AG04450 (cell line): ENCODE measurements at regions not wholly inside any gene's neighbourhood (a gene's known extent, or its start where the extent isn't known, plus 50 kb on each side); places are given as distances from the start of the nearest gene placed in this dataset.

ENCODE experiments used
- CTCF ChIA-PET: fragments of 300-600, 350-600 bp; formaldehyde crosslinking; extraction: SDS; loops from one replicate; lab custom pipeline; 2022; ENCODE audit warnings: antibody characterized with exemption, inconsistent platforms; lab: Charles Lee
- POLR2A ChIA-PET: fragments of 350-600 bp; formaldehyde crosslinking; extraction: SDS; loops from one replicate; lab custom pipeline; 2021; ENCODE audit warnings: antibody characterized with exemption, inconsistent platforms; lab: Yijun Ruan, JAX
- DNase-seq: peaks from one replicate; pipeline ENCODE4 v3.0.0-alpha.2; 2011; ENCODE audit warnings: low read depth, low spot score
- H3K27ac ChIP-seq: one replicate; pipeline ENCODE4 v1.5.1; 2012; ENCODE audit warnings: low read depth, low read length, control low read depth
- H3K27me3 ChIP-seq: one replicate; pipeline ENCODE4 v1.6.0; 2012; ENCODE audit warnings: low read length; ENCODE audit not compliant: control insufficient read depth, insufficient read depth
- H3K4me3 ChIP-seq: 2 replicates; pipeline ENCODE4 v1.5.1; 2011; ENCODE audit warnings: mild to moderate bottlenecking, low read depth, low read length, control low read depth
- H3K9me3 ChIP-seq: 2 replicates; pipeline ENCODE4 v1.5.1; 2012; ENCODE audit warnings: low read length; ENCODE audit not compliant: control insufficient read depth, insufficient read depth
- CTCF ChIP-seq: IDR thresholded peaks from 2 replicates; pipeline ENCODE4 v1.5.1; 2011; ENCODE audit warnings: low read depth, low read length, control low read depth, inconsistent platforms

- ChIA-PET POLR2A (no interaction called here), CTCF (no interaction called here)
- no peak for TF ChIP-seq CTCF
- Histone ChIP-seq H3K4me3 (no peak overlapping the region), H3K27me3 (peaks cover 2% of the 10 kb centered on the region), H3K27ac (no peak overlapping the region), H3K9me3 (no peaks in the 10 kb centered on the region)
- no peak for DNase-seq
Observed at GRCh38 chr12:67881565-67881964, 107.7 kb upstream of the IFNG-AS1 start.

- Histone ChIP-seq H3K4me3 (no peak overlapping the region), H3K27me3 (no peaks in the 10 kb centered on the region), H3K27ac (no peak overlapping the region), H3K9me3 (no peaks in the 10 kb centered on the region)
- ChIA-PET CTCF (no interaction called here), POLR2A (no interaction called here)
- TF ChIP-seq CTCF, result no peak
- no peak for DNase-seq
Observed at GRCh38 chr12:67884596-67884995, 104.7 kb upstream of the IFNG-AS1 start.

GRCh38 chr12:67885375-67886169, 103.7 kb upstream of the IFNG-AS1 start:
- Histone ChIP-seq H3K27me3 (no peaks in the 10 kb centered on the region), H3K27ac (no peak overlapping the region), H3K9me3 (no peaks in the 10 kb centered on the region), H3K4me3 (no peak overlapping the region)
- POLR2A ChIA-PET, result interaction anchor here (0.5 kb wide), 1 partner anchor 13 kb away, joined by 6 read pairs; no protein-coding TSS in a partner anchor
- no peak for TF ChIP-seq CTCF
- CTCF ChIA-PET, result interaction anchor here (0.8 kb wide), 1 partner anchor 10 kb away, joined by 3 read pairs; no protein-coding TSS in a partner anchor
- DNase-seq, result no peak

- POLR2A ChIA-PET, result no interaction called here
- no peak overlapping the region for H3K27ac ChIP-seq
- H3K27me3 ChIP-seq, result no peaks in the 10 kb centered on the region
- TF ChIP-seq CTCF, result no peak
- no peak for DNase-seq
- no peaks in the 10 kb centered on the region for H3K9me3 ChIP-seq
- no peak overlapping the region for H3K4me3 ChIP-seq
- CTCF ChIA-PET, result no interaction called here
Observed at GRCh38 chr12:67887065-67887464, 102.2 kb upstream of the IFNG-AS1 start.

GRCh38 chr12:67889931-67890330, 99.3 kb upstream of the IFNG-AS1 start:
- Histone ChIP-seq H3K27me3 (no peaks in the 10 kb centered on the region), H3K9me3 (no peaks in the 10 kb centered on the region), H3K4me3 (no peak overlapping the region), H3K27ac (no peak overlapping the region)
- ChIA-PET CTCF (no interaction called here), POLR2A (no interaction called here)
- DNase-seq, result no peak
- TF ChIP-seq CTCF, result no peak
